GM13976 (cell line): ENCODE measurements at regions not wholly inside any gene's neighbourhood (a gene's known extent, or its start where the extent isn't known, plus 50 kb on each side); places are given as distances from the start of the nearest gene placed in this dataset.

ENCODE experiments used
- DNase-seq: peaks from one replicate; pipeline ENCODE4 v3.0.0; 2012; ENCODE audit warnings: low spot score
- in situ Hi-C: fragments of 300-500 bp; cut with MboI; formaldehyde crosslinking; loops from one replicate; pipeline ENCODE4 v1.12.0; 2022; ENCODE audit warnings: low sequenced_read_pairs, mixed read lengths, inconsistent platforms; ENCODE audit not compliant: unreplicated experiment
- TF ChIP-seq, protein P1 (sequence below): IDR thresholded peaks from 2 replicates; pipeline ENCODE4 v1.5.1; 2012; ENCODE audit warnings: borderline replicate concordance, mild to moderate bottlenecking; ENCODE audit not compliant: insufficient read depth; ENCODE audit errors: extremely low read depth, missing control alignments, control extremely low read depth

DNA sequence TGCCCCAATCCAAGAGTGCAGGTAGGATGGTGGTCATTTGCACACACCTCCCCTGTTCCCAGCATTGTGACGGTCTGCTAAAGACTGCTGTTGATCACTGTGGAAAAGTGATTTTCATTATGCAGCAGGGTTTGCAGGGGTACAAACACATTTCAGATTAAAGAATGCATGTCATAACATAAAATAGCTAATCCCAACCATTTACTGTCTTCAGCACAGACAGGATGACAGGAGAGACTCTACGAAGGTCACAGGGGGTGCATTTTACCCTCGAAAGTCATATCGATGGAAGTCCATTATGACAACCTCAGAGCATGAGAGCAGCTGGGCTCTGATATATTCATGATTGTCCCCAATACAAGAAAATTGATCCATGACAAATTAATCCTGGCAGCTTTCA lies 302.6 kb downstream of the AJAP1 start:
- in situ Hi-C loops: no loop called here
- no peak for DNase-seq
- TF ChIP-seq, protein P1, sequence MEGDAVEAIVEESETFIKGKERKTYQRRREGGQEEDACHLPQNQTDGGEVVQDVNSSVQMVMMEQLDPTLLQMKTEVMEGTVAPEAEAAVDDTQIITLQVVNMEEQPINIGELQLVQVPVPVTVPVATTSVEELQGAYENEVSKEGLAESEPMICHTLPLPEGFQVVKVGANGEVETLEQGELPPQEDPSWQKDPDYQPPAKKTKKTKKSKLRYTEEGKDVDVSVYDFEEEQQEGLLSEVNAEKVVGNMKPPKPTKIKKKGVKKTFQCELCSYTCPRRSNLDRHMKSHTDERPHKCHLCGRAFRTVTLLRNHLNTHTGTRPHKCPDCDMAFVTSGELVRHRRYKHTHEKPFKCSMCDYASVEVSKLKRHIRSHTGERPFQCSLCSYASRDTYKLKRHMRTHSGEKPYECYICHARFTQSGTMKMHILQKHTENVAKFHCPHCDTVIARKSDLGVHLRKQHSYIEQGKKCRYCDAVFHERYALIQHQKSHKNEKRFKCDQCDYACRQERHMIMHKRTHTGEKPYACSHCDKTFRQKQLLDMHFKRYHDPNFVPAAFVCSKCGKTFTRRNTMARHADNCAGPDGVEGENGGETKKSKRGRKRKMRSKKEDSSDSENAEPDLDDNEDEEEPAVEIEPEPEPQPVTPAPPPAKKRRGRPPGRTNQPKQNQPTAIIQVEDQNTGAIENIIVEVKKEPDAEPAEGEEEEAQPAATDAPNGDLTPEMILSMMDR: no peak

DNA sequence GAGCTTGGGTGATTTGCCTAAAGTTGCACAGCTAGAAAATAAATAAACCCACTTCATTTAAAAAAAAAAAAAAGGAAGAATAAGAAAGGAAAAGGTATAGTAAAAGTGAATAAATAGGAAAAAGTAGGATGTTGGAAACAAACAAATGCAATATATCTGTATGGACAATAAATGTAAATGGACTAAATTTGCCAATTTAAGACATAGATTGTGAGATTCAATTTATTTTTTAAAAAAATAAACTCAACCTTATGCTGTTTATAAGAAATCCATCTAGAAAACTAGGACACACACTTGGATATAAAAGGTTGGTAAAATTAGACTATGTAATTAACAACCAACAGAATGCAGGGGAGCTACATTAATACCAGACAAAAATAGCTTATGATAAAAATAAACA lies 300.0 kb downstream of the AJAP1 start:
- in situ Hi-C loops: no loop called here
- DNase-seq: no peak
- TF ChIP-seq, protein P1: no peak

DNA sequence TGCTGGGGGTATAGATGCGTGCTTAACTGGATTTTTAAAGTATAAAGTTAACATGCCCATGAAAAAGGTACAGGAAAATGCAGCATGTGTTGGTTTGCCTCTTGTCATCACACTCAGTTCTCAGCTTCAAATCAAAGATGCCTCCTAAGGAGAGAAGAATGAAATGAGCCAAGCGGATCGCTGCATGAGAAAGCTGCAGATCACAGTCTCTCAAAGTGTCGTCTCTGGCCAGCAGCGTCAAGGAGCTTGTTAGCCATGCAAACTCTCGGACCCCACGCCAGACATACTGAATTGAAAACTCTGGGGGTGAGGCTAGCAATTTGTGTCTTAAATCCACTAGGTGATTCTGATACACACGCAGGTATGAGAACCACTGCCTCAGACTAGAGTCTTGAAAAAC lies 297.2 kb downstream of the AJAP1 start:
- in situ Hi-C loops: no loop called here
- no peak for DNase-seq

DNA sequence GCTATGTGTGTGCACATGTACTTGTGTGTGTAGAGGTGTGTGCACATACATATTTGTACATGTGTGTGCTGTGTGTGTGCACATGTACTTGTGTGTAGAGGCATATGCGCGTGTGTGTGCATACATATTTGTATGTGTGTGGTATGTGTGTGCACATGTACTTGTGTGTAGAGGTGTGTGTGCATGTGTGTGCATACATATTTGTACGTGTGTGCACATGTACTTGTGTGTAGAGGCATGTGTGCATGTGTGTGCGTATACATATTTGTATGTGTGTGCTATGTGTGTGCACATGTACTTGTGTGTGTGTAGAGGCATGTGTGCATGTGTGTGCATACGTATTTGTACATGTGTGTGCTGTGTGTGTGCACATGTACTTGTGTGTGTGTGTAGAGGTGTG lies 291.9 kb downstream of the AJAP1 start:
- TF ChIP-seq, protein P1: no peak
- DNase-seq: no peak
- in situ Hi-C loops: no loop called here

More for the DNA sequence above, 297.2 kb downstream of the AJAP1 start:
- TF ChIP-seq, protein P1: no peak

DNA sequence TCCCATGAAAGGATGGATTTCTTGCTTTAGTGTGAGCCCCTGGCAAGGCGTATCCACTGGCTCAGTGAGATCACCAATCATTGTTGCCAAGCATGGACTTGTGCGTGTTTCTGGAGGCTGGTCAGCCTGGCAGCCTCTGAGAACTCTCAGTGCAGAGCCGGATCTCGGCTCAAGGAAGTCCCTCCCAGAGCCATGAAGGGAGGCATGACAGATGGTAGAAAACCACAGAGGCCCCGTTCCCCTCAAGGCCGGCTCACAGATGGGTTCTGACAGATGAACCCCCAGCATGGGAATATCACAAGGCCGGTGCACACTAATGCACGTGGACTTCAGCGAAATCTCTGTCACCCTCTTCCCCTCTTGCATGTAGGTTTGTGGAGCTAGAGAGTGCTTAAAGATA lies 290.5 kb downstream of the AJAP1 start:
- DNase-seq: no peak
- in situ Hi-C loops: no loop called here
- TF ChIP-seq, protein P1: no peak

GRCh38 chr1:4944072-4944471 lies 289.7 kb downstream of the AJAP1 start:
- no peak for DNase-seq
- TF ChIP-seq, protein P1: no peak
- in situ Hi-C loops: no loop called here

DNA sequence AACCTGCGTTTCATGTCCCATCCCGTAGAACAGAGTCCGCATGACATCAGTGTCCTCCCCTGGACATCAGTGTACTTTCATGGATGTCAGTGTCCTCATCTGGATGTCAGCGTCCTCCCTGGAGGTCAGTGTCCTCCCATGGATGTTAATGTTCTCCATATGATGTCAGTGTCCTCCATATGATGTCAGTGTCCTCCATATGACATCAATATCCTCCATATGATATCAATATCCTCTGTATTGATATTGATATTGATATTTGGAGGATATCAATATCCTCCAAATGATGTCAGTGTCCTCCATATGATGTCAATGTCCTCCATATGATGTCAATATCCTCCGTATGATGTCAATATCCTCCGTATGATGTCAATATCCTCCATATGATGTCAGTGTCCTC lies 284.9 kb downstream of the AJAP1 start:
- TF ChIP-seq, protein P1: no peak
- no peak for DNase-seq
- in situ Hi-C loops: no loop called here
